ENCODE measurements at regions not wholly inside any gene's neighbourhood (a gene's known extent, or its start where the extent isn't known, plus 50 kb on each side); places are given as distances from the start of the nearest gene placed in this dataset.

DNA sequence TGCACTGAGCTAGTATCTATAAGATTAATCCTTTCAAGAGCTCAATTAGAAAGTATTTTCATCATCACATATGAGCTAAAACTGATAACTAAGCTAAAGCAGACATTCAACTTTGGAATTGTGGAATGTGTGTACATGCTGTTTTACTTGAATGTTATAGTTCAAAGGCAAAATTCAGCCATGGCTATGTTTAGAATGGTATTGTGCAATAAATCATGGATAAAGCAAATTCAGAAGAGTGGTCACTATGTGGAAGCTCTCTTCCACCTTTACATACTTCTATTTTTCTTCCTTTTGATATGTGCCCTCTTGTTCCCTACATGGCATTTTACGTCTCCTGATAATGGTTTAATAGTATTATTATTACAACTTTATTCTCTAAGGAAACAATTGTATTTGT, 1366.3 kb upstream of the LRRTM1 start:
- TF ChIP-seq, protein P1, sequence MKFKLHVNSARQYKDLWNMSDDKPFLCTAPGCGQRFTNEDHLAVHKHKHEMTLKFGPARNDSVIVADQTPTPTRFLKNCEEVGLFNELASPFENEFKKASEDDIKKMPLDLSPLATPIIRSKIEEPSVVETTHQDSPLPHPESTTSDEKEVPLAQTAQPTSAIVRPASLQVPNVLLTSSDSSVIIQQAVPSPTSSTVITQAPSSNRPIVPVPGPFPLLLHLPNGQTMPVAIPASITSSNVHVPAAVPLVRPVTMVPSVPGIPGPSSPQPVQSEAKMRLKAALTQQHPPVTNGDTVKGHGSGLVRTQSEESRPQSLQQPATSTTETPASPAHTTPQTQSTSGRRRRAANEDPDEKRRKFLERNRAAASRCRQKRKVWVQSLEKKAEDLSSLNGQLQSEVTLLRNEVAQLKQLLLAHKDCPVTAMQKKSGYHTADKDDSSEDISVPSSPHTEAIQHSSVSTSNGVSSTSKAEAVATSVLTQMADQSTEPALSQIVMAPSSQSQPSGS (CRISPR knock-in tag; IDR thresholded peaks at IDR 0.05): no peak
- TF ChIP-seq CSDE1 (IDR thresholded peaks at IDR 0.05): no peak
- TF ChIP-seq CHD2 (IDR thresholded peaks at IDR 0.05; ENCODE audit: low read depth, low read length): no peak
- no peak for TF ChIP-seq ZNF41 (CRISPR knock-in tag; conservative IDR thresholded peaks at IDR 0.05)
- TF ChIP-seq PHB (CRISPR knock-in tag; IDR thresholded peaks at IDR 0.05): no peak
- TF ChIP-seq, protein P2, sequence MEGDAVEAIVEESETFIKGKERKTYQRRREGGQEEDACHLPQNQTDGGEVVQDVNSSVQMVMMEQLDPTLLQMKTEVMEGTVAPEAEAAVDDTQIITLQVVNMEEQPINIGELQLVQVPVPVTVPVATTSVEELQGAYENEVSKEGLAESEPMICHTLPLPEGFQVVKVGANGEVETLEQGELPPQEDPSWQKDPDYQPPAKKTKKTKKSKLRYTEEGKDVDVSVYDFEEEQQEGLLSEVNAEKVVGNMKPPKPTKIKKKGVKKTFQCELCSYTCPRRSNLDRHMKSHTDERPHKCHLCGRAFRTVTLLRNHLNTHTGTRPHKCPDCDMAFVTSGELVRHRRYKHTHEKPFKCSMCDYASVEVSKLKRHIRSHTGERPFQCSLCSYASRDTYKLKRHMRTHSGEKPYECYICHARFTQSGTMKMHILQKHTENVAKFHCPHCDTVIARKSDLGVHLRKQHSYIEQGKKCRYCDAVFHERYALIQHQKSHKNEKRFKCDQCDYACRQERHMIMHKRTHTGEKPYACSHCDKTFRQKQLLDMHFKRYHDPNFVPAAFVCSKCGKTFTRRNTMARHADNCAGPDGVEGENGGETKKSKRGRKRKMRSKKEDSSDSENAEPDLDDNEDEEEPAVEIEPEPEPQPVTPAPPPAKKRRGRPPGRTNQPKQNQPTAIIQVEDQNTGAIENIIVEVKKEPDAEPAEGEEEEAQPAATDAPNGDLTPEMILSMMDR (IDR thresholded peaks at IDR 0.05 in 2 of 3, conservative IDR thresholded peaks at IDR 0.05 in 1 of 3; ENCODE audit: insufficient read depth in 2 of 3, low read depth in 1 of 3, low read length in 3 of 3): no peak
- no peak for TF ChIP-seq POLR2AphosphoS2 (IDR thresholded peaks at IDR 0.05; ENCODE audit: low read length)
